Ovary (tissue), 3 donors: ENCODE measurements at regions not wholly inside any gene's neighbourhood (a gene's known extent, or its start where the extent isn't known, plus 50 kb on each side); places are given as distances from the start of the nearest gene placed in this dataset.

ENCODE experiments used
- EP300 ChIP-seq: sonication (generic); formaldehyde crosslinking; IDR thresholded peaks from one replicate; pipeline ENCODE4 v1.6.1; 2017; ENCODE audit warnings: antibody characterized with exemption
- POLR2A ChIP-seq: fragments of 450-650 bp; IDR thresholded peaks from one replicate; pipeline ENCODE4 v1.6.1; 2017; ENCODE audit warnings: antibody characterized with exemption, mild to moderate bottlenecking, moderate library complexity
- TF ChIP-seq, protein P1 (sequence below), 3 donors: fragments of 450-650 bp in 2 of 3; fragments of 200-600 bp in 1 of 3; IDR thresholded peaks; one replicate each; pipeline versions ENCODE4 v1.5.1 to v1.8.0; 2016 to 2022; ENCODE audit warnings: antibody characterized with exemption in 3 of 3, mild to moderate bottlenecking in 1 of 3
- donor health status: DM: no; HTN: no; CAD: no.

- TF ChIP-seq, protein P1, sequence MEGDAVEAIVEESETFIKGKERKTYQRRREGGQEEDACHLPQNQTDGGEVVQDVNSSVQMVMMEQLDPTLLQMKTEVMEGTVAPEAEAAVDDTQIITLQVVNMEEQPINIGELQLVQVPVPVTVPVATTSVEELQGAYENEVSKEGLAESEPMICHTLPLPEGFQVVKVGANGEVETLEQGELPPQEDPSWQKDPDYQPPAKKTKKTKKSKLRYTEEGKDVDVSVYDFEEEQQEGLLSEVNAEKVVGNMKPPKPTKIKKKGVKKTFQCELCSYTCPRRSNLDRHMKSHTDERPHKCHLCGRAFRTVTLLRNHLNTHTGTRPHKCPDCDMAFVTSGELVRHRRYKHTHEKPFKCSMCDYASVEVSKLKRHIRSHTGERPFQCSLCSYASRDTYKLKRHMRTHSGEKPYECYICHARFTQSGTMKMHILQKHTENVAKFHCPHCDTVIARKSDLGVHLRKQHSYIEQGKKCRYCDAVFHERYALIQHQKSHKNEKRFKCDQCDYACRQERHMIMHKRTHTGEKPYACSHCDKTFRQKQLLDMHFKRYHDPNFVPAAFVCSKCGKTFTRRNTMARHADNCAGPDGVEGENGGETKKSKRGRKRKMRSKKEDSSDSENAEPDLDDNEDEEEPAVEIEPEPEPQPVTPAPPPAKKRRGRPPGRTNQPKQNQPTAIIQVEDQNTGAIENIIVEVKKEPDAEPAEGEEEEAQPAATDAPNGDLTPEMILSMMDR (IDR thresholded peaks at IDR 0.05), result no peak
- TF ChIP-seq POLR2A (no peak), EP300 (no peak)
Observed at GRCh38 chr4:14943749-14944148, 58.5 kb upstream of the CPEB2 start.
